Neural cell (in vitro differentiated cells): ENCODE measurements at regions not wholly inside any gene's neighbourhood (a gene's known extent, or its start where the extent isn't known, plus 50 kb on each side); places are given as distances from the start of the nearest gene placed in this dataset.

Experiments used
- H2AFZ ChIP-seq: fragments of 200-600, 300-800 bp; sonication (generic), shearing (Covaris generic); 2 replicates; pipeline ENCODE4 v1.6.0; 2014; ENCODE audit warnings: low read depth, mild to moderate bottlenecking, antibody characterized with exemption, low read length, moderate library complexity
- H3F3A ChIP-seq: fragments of 200-600 bp; shearing (Covaris generic); 2 replicates; pipeline ENCODE4 v1.6.1; 2016; ENCODE audit warnings: mild to moderate bottlenecking, moderate library complexity, mixed read lengths, antibody characterized with exemption, low read length; ENCODE audit not compliant: insufficient read depth, poor library complexity, severe bottlenecking
- H3K27ac ChIP-seq: fragments of 200-600, 300-800 bp; sonication (generic), shearing (Covaris generic); 2 replicates; pipeline ENCODE4 v1.5.1; 2014; ENCODE audit warnings: mild to moderate bottlenecking, low read length, moderate library complexity
- H3K27me3 ChIP-seq: fragments of 300-800, 200-600 bp; sonication (generic), shearing (Covaris generic); 2 replicates; pipeline ENCODE4 v1.6.0; 2014; ENCODE audit warnings: mild to moderate bottlenecking, low read depth, low read length, moderate library complexity; ENCODE audit not compliant: insufficient read depth
- H3K36me3 ChIP-seq: fragments of 300-800, 200-600 bp; sonication (generic), shearing (Covaris generic); 2 replicates; pipeline ENCODE4 v1.5.1; 2014; ENCODE audit warnings: mild to moderate bottlenecking, antibody characterized with exemption, low read length, moderate library complexity; ENCODE audit not compliant: insufficient read depth
- H3K4me2 ChIP-seq: fragments of 300-800, 200-600 bp; sonication (generic), shearing (Covaris generic); 2 replicates; pipeline ENCODE4 v1.6.0; 2014; ENCODE audit warnings: mild to moderate bottlenecking, low read length
- H3K4me3 ChIP-seq: fragments of 300-800, 200-600 bp; sonication (generic), shearing (Covaris generic); 2 replicates; pipeline ENCODE4 v1.5.1; 2014; ENCODE audit warnings: mild to moderate bottlenecking, low read length, moderate library complexity
- H3K79me2 ChIP-seq: fragments of 200-600 bp; shearing (Covaris generic); replicated peaks from 2 replicates; pipeline ENCODE4 v1.6.0; 2014; ENCODE audit warnings: mild to moderate bottlenecking, low read length, moderate library complexity; ENCODE audit not compliant: insufficient read depth
- H3K9ac ChIP-seq: fragments of 300-800, 200-600 bp; sonication (generic), shearing (Covaris generic); 2 replicates; pipeline ENCODE4 v1.6.1; 2016; ENCODE audit warnings: mild to moderate bottlenecking, low read length, mixed read lengths
- H3K9me2 ChIP-seq: fragments of 200-600 bp; shearing (Covaris generic); 2 replicates; pipeline ENCODE4 v1.6.1; 2016; ENCODE audit warnings: mild to moderate bottlenecking, low read length, mixed read lengths; ENCODE audit not compliant: insufficient read depth
- H3K9me3 ChIP-seq: fragments of 200-600, 300-800 bp; sonication (generic), shearing (Covaris generic); 2 replicates; pipeline ENCODE4 v1.6.1; 2016; ENCODE audit warnings: mild to moderate bottlenecking, mixed run types, low read length, moderate library complexity, mixed read lengths
- H4K20me1 ChIP-seq: fragments of 200-600 bp; shearing (Covaris generic); 2 replicates; pipeline ENCODE4 v1.6.1; 2016; ENCODE audit warnings: mild to moderate bottlenecking, mixed run types; ENCODE audit not compliant: insufficient read depth
- EP300 ChIP-seq: fragments of 450-650 bp; conservative IDR thresholded peaks from 2 replicates; pipeline ENCODE4 v1.6.1; 2014; ENCODE audit warnings: antibody characterized with exemption, mild to moderate bottlenecking, moderate library complexity; ENCODE audit not compliant: poor library complexity, severe bottlenecking
- EZH2 ChIP-seq: fragments of 200-600, 300-800 bp; shearing (Covaris generic), sonication (generic); IDR thresholded peaks from 2 replicates; pipeline ENCODE4 v1.6.1; 2014; ENCODE audit warnings: antibody characterized with exemption, low read length, borderline replicate concordance, mild to moderate bottlenecking; ENCODE audit not compliant: insufficient read depth, poor library complexity, severe bottlenecking
- MXI1 ChIP-seq: fragments of 450-650 bp; conservative IDR thresholded peaks from 2 replicates; pipeline ENCODE4 v1.6.1; 2014; ENCODE audit warnings: antibody characterized with exemption, mild to moderate bottlenecking; ENCODE audit not compliant: poor library complexity, severe bottlenecking
- POLR2AphosphoS5 ChIP-seq: IDR thresholded peaks from 2 replicates; pipeline ENCODE4 v1.6.1; 2012
- RAD21 ChIP-seq: fragments of 450-650 bp; conservative IDR thresholded peaks from 2 replicates; pipeline ENCODE4 v1.6.1; 2014; ENCODE audit warnings: antibody characterized with exemption, mild to moderate bottlenecking, moderate library complexity
- SMC3 ChIP-seq: fragments of 450-650 bp; conservative IDR thresholded peaks from 2 replicates; pipeline ENCODE4 v1.6.1; 2014; ENCODE audit warnings: antibody characterized with exemption, mild to moderate bottlenecking, moderate library complexity; ENCODE audit not compliant: poor library complexity
- TAF1 ChIP-seq: IDR thresholded peaks from 2 replicates; pipeline ENCODE4 v1.6.1; 2012; ENCODE audit warnings: low read depth
- TF ChIP-seq, protein P1 (sequence below): IDR thresholded peaks from 2 replicates; pipeline ENCODE4 v1.6.1; 2012; ENCODE audit warnings: borderline replicate concordance
- TF ChIP-seq, protein P2 (sequence below): fragments of 450-650 bp; IDR thresholded peaks from 2 replicates; pipeline ENCODE4 v1.5.1; 2014; ENCODE audit warnings: antibody characterized with exemption, mild to moderate bottlenecking, moderate library complexity; ENCODE audit not compliant: poor library complexity, severe bottlenecking

DNA sequence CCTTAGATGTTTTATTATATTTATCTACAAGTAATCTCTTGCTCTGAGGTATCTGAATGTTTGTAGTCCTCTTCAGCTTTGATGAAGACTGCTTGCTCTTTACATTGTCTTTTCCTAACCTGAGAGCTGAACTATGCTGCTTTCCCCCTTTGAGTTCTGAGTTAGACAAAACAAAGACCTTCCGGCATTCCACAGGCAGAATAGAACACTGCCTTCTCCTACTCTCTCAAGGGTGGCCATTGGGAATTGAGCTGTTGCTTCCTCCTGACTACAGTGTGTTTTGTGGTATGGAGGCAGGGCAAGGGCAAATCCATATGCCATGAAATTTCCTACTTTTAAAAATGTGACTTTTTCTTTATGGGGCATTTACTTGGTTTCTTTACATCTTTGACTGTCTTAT lies 841.0 kb downstream of the FAM133A start:
- Histone ChIP-seq H3K9ac (no peak overlapping the region), H3K79me2 (no peaks in the 10 kb centered on the region), H3F3A (no peaks in the 10 kb centered on the region), H3K4me3 (no peak overlapping the region), H2AFZ (no peak overlapping the region), H3K9me2 (no peaks in the 10 kb centered on the region), H3K27me3 (no peaks in the 10 kb centered on the region), H4K20me1 (no peaks in the 10 kb centered on the region), H3K27ac (no peak overlapping the region), H3K36me3 (no peaks in the 10 kb centered on the region), H3K9me3 (no peaks in the 10 kb centered on the region), H3K4me2 (no peak overlapping the region)
- TF ChIP-seq EZH2 (no peak), TAF1 (no peak), MXI1 (no peak), RAD21 (no peak), EP300 (no peak), POLR2AphosphoS5 (no peak), SMC3 (no peak)
- TF ChIP-seq, protein P1, sequence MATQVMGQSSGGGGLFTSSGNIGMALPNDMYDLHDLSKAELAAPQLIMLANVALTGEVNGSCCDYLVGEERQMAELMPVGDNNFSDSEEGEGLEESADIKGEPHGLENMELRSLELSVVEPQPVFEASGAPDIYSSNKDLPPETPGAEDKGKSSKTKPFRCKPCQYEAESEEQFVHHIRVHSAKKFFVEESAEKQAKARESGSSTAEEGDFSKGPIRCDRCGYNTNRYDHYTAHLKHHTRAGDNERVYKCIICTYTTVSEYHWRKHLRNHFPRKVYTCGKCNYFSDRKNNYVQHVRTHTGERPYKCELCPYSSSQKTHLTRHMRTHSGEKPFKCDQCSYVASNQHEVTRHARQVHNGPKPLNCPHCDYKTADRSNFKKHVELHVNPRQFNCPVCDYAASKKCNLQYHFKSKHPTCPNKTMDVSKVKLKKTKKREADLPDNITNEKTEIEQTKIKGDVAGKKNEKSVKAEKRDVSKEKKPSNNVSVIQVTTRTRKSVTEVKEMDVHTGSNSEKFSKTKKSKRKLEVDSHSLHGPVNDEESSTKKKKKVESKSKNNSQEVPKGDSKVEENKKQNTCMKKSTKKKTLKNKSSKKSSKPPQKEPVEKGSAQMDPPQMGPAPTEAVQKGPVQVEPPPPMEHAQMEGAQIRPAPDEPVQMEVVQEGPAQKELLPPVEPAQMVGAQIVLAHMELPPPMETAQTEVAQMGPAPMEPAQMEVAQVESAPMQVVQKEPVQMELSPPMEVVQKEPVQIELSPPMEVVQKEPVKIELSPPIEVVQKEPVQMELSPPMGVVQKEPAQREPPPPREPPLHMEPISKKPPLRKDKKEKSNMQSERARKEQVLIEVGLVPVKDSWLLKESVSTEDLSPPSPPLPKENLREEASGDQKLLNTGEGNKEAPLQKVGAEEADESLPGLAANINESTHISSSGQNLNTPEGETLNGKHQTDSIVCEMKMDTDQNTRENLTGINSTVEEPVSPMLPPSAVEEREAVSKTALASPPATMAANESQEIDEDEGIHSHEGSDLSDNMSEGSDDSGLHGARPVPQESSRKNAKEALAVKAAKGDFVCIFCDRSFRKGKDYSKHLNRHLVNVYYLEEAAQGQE: no peak
- TF ChIP-seq, protein P2, sequence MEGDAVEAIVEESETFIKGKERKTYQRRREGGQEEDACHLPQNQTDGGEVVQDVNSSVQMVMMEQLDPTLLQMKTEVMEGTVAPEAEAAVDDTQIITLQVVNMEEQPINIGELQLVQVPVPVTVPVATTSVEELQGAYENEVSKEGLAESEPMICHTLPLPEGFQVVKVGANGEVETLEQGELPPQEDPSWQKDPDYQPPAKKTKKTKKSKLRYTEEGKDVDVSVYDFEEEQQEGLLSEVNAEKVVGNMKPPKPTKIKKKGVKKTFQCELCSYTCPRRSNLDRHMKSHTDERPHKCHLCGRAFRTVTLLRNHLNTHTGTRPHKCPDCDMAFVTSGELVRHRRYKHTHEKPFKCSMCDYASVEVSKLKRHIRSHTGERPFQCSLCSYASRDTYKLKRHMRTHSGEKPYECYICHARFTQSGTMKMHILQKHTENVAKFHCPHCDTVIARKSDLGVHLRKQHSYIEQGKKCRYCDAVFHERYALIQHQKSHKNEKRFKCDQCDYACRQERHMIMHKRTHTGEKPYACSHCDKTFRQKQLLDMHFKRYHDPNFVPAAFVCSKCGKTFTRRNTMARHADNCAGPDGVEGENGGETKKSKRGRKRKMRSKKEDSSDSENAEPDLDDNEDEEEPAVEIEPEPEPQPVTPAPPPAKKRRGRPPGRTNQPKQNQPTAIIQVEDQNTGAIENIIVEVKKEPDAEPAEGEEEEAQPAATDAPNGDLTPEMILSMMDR: no peak

DNA sequence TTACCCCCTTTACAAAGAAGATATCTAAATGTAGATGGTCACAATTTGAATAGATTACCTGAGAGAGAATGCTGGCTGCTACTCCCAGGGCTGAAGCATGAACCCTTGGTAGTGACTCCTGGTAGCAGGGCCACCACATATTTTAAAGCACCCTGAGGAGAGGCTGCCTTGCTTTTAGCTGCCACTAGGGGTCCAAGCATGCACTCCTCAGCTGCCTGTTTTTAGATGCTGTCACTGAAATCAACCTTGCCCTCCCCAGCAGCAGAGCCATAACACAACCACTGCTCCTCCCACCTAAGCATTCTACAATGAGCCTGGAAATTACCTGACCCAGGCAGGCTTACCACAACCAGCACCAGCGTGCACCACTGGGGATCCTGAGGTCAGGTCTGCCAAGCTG lies 850.9 kb downstream of the FAM133A start:
- no peaks in the 10 kb centered on the region for H3F3A ChIP-seq
- H3K9me2 ChIP-seq: no peaks in the 10 kb centered on the region
- no peak overlapping the region for H3K27ac ChIP-seq
- H4K20me1 ChIP-seq: no peaks in the 10 kb centered on the region
- no peaks in the 10 kb centered on the region for H3K27me3 ChIP-seq
- H3K36me3 ChIP-seq: no peaks in the 10 kb centered on the region
- H3K9me3 ChIP-seq: no peaks in the 10 kb centered on the region
- H3K9ac ChIP-seq: no peak overlapping the region
- H2AFZ ChIP-seq: no peak overlapping the region
- no peak for TF ChIP-seq EP300
- TF ChIP-seq MXI1: no peak
- TF ChIP-seq RAD21: no peak
- no peak for TF ChIP-seq SMC3
- TF ChIP-seq, protein P1: no peak
- no peak for TF ChIP-seq POLR2AphosphoS5
- no peak for TF ChIP-seq EZH2
- TF ChIP-seq, protein P2: no peak
- no peak for TF ChIP-seq TAF1
- H3K4me2 ChIP-seq: no peak overlapping the region
- H3K4me3 ChIP-seq: no peak overlapping the region
- no peaks in the 10 kb centered on the region for H3K79me2 ChIP-seq
